ENCODE measurements at regions not wholly inside any gene's neighbourhood (a gene's known extent, or its start where the extent isn't known, plus 50 kb on each side); places are given as distances from the start of the nearest gene placed in this dataset.

GRCh38 chr2:39508198-39508597 lies 71.1 kb upstream of the MAP4K3 start (continued):
- no peak for TF ChIP-seq MEF2B (IDR thresholded peaks at IDR 0.05; ENCODE audit: partially characterized antibody, poor library complexity, severe bottlenecking)
- TF ChIP-seq IKZF1 (conservative IDR thresholded peaks at IDR 0.05) = no peak
- no peak for TF ChIP-seq ZNF592 (IDR thresholded peaks at IDR 0.05)
- TF ChIP-seq MTA2 (IDR thresholded peaks at IDR 0.05; ENCODE audit: low read depth) = no peak
- no peak for TF ChIP-seq MXI1 (IDR thresholded peaks at IDR 0.05; ENCODE audit: low read depth, low read length)

- WGBS (ENCODE audit: insufficient coverage, insufficient replicate concordance, low lambda C conversion rate, missing lambda C conversion rate) = 78% methylated on average over 5 of the region's 5 CpGs
- no TSS peak for BruUV-seq (replicated peaks)
- ChIA-PET CTCF (interaction anchor here (1.2 kb wide), 1 partner anchor 221 kb away, joined by 4 read pairs; no protein-coding TSS in a partner anchor), SMC1A (ENCODE audit: uncharacterized antibody, unreplicated experiment) (no interaction called here), POLR2A (no interaction called here), RAD21 (ENCODE audit: unreplicated experiment) (no interaction called here)
- Histone ChIP-seq H2AFZ (ENCODE audit: control insufficient read depth, low read depth, low read length) (no peak overlapping the region), H3K4me3 (no peak overlapping the region), H3K9ac (ENCODE audit: control insufficient read depth, insufficient read depth, low read length) (no peak overlapping the region), H4K20me1 (ENCODE audit: control insufficient read depth, insufficient read depth) (no peaks in the 10 kb centered on the region), H3K36me3 (ENCODE audit: control insufficient read depth in 2 of 2, insufficient read depth in 2 of 2, low read length in 1 of 2) (no peaks in the 10 kb centered on the region), H3K9me3 (replicated peaks; ENCODE audit: control insufficient read depth, insufficient read depth, low read length) (no peaks in the 10 kb centered on the region), H3K4me1 (ENCODE audit: control insufficient read depth, insufficient read depth, low read length) (peaks cover 16% of the 10 kb centered on the region), H3K27me3 (replicated peaks in 1 of 2; ENCODE audit: control insufficient read depth in 2 of 2, insufficient read depth in 2 of 2, low read length in 1 of 2) (no peaks in the 10 kb centered on the region; a peak in 1 of 4 replicates), H3K79me2 (ENCODE audit: control insufficient read depth, insufficient read depth, low read length) (no peaks in the 10 kb centered on the region), H3K4me2 (ENCODE audit: control insufficient read depth, insufficient read depth) (no peak overlapping the region), H3K27ac (ENCODE audit: control insufficient read depth, insufficient read depth) (no peak overlapping the region)
- in situ Hi-C loops (cut with MboI) = no loop called here
- FAIRE-seq = no peak
- intact Hi-C loops (cut with micrococcal nuclease; ENCODE audit: unreplicated experiment) = no loop called here
- no peak for ATAC-seq
- DNase-seq (ENCODE audit: low read depth, low spot score) = no peak
- TF ChIP-seq CHD2 (IDR thresholded peaks at IDR 0.05; ENCODE audit: borderline replicate concordance, low read depth, low read length) (no peak), NFIC (IDR thresholded peaks at IDR 0.05; ENCODE audit: low read depth, low read length) (no peak), CBFB (IDR thresholded peaks at IDR 0.05; ENCODE audit: low read depth) (no peak), EP300 (IDR thresholded peaks at IDR 0.05; ENCODE audit: borderline replicate concordance in 1 of 2, control insufficient read depth in 1 of 2, low read depth in 2 of 2, low read length in 2 of 2) (no peak), SUPT20H (IDR thresholded peaks at IDR 0.05; ENCODE audit: borderline replicate concordance, control insufficient read depth, low read depth, low read length) (no peak), PBX3 (IDR thresholded peaks at IDR 0.05; ENCODE audit: insufficient replicate concordance, low read depth, low read length) (no peak)
- TF ChIP-seq, protein P1, sequence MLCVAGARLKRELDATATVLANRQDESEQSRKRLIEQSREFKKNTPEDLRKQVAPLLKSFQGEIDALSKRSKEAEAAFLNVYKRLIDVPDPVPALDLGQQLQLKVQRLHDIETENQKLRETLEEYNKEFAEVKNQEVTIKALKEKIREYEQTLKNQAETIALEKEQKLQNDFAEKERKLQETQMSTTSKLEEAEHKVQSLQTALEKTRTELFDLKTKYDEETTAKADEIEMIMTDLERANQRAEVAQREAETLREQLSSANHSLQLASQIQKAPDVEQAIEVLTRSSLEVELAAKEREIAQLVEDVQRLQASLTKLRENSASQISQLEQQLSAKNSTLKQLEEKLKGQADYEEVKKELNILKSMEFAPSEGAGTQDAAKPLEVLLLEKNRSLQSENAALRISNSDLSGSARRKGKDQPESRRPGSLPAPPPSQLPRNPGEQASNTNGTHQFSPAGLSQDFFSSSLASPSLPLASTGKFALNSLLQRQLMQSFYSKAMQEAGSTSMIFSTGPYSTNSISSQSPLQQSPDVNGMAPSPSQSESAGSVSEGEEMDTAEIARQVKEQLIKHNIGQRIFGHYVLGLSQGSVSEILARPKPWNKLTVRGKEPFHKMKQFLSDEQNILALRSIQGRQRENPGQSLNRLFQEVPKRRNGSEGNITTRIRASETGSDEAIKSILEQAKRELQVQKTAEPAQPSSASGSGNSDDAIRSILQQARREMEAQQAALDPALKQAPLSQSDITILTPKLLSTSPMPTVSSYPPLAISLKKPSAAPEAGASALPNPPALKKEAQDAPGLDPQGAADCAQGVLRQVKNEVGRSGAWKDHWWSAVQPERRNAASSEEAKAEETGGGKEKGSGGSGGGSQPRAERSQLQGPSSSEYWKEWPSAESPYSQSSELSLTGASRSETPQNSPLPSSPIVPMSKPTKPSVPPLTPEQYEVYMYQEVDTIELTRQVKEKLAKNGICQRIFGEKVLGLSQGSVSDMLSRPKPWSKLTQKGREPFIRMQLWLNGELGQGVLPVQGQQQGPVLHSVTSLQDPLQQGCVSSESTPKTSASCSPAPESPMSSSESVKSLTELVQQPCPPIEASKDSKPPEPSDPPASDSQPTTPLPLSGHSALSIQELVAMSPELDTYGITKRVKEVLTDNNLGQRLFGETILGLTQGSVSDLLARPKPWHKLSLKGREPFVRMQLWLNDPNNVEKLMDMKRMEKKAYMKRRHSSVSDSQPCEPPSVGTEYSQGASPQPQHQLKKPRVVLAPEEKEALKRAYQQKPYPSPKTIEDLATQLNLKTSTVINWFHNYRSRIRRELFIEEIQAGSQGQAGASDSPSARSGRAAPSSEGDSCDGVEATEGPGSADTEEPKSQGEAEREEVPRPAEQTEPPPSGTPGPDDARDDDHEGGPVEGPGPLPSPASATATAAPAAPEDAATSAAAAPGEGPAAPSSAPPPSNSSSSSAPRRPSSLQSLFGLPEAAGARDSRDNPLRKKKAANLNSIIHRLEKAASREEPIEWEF (IDR thresholded peaks at IDR 0.05; ENCODE audit: insufficient replicate concordance, low read depth, low read length) = no peak
Measured at GRCh38 chr2:39510140-39510539, 73.1 kb upstream of the MAP4K3 start.
